SU-DHL-6 (cell line): ENCODE measurements at regions not wholly inside any gene's neighbourhood (a gene's known extent, or its start where the extent isn't known, plus 50 kb on each side); places are given as distances from the start of the nearest gene placed in this dataset.

Source experiments
- CTCF ChIP-seq: fragments of 200-600 bp; sonication (generic); IDR thresholded peaks from one replicate; pipeline ENCODE4 v1.5.1; 2017; ENCODE audit warnings: antibody characterized with exemption, mild to moderate bottlenecking, low read length, moderate library complexity; ENCODE audit not compliant: insufficient read depth, poor library complexity, severe bottlenecking
- EZH2phosphoT487 ChIP-seq: fragments of 200-600 bp; sonication (generic), shearing (Covaris generic); conservative IDR thresholded peaks from 2 replicates; pipeline ENCODE4 v1.6.1; 2018; ENCODE audit warnings: mild to moderate bottlenecking, antibody characterized with exemption, low read length, moderate library complexity, mixed read lengths

- TF ChIP-seq CTCF (no peak), EZH2phosphoT487 (no peak)
These were observed 532.7 kb upstream of the FSHR start for GRCh38 chr2:49686897-49687442.
